Astrocyte (in vitro differentiated cells and primary cell): ENCODE measurements at regions not wholly inside any gene's neighbourhood (a gene's known extent, or its start where the extent isn't known, plus 50 kb on each side); places are given as distances from the start of the nearest gene placed in this dataset.

Source experiments
- DNase-seq: peaks from one replicate; pipeline ENCODE4 v3.0.0-alpha.2; 2010; ENCODE audit warnings: low read depth
- FAIRE-seq: peaks from 2 replicates; lab custom pipeline; 2011; peaks lifted over from hg19 to GRCh38; lab: Jason Lieb, UNC
- H2AFZ ChIP-seq: 2 replicates; pipeline ENCODE4 v1.6.0; 2012; ENCODE audit warnings: low read depth, low read length, inconsistent platforms
- H3K27ac ChIP-seq: 2 replicates; pipeline ENCODE4 v1.5.1; 2011; ENCODE audit warnings: low read depth, low read length, inconsistent platforms
- H3K27me3 ChIP-seq: 2 replicates; pipeline ENCODE4 v1.6.0; 2011; ENCODE audit warnings: low read length, inconsistent platforms; ENCODE audit not compliant: insufficient read depth
- H3K36me3 ChIP-seq: 2 replicates; pipeline ENCODE4 v1.5.1; 2011; ENCODE audit warnings: low read length, inconsistent platforms; ENCODE audit not compliant: insufficient read depth
- H3K4me1 ChIP-seq: 2 replicates; pipeline ENCODE4 v1.5.1; 2011; ENCODE audit warnings: low read length, inconsistent platforms; ENCODE audit not compliant: insufficient read depth
- H3K4me2 ChIP-seq: 2 replicates; pipeline ENCODE4 v1.6.0; 2012; ENCODE audit warnings: low read length, inconsistent platforms
- H3K4me3 ChIP-seq: 2 replicates; pipeline ENCODE4 v1.5.1; 2011; ENCODE audit warnings: low read depth, mild to moderate bottlenecking, low read length, inconsistent platforms; ENCODE audit not compliant: insufficient read depth
- H3K79me2 ChIP-seq: 2 replicates; pipeline ENCODE4 v1.6.0; 2012; ENCODE audit warnings: mild to moderate bottlenecking, low read length, inconsistent platforms; ENCODE audit not compliant: insufficient read depth
- H3K9ac ChIP-seq: 2 replicates; pipeline ENCODE4 v1.6.0; 2012; ENCODE audit warnings: mild to moderate bottlenecking, low read length, inconsistent platforms
- H3K9me3 ChIP-seq: 2 replicates; pipeline ENCODE4 v1.5.1; 2012; ENCODE audit warnings: low read depth, mild to moderate bottlenecking, low read length, inconsistent platforms; ENCODE audit not compliant: insufficient read depth
- H4K20me1 ChIP-seq: 2 replicates; pipeline ENCODE4 v1.6.0; 2012; ENCODE audit warnings: low read length, inconsistent platforms; ENCODE audit not compliant: insufficient read depth
- H3K27ac Mint-ChIP-seq: one replicate; pipeline ENCODE4 v1.8.0; 2021; ENCODE audit warnings: mild to moderate bottlenecking, mixed read lengths; ENCODE audit not compliant: unreplicated experiment
- H3K27me3 Mint-ChIP-seq: one replicate; pipeline ENCODE4 v1.8.0; 2021; ENCODE audit warnings: low read depth, mixed read lengths; ENCODE audit not compliant: unreplicated experiment
- H3K36me3 Mint-ChIP-seq: one replicate; pipeline ENCODE4 v1.8.0; 2021; ENCODE audit warnings: low read depth, mixed read lengths; ENCODE audit not compliant: unreplicated experiment
- H3K4me1 Mint-ChIP-seq: one replicate; pipeline ENCODE4 v1.8.0; 2021; ENCODE audit warnings: low read depth, mixed read lengths; ENCODE audit not compliant: unreplicated experiment
- H3K4me3 Mint-ChIP-seq: one replicate; pipeline ENCODE4 v1.8.0; 2021; ENCODE audit warnings: mild to moderate bottlenecking, moderate library complexity, mixed read lengths; ENCODE audit not compliant: unreplicated experiment
- H3K9me3 Mint-ChIP-seq: one replicate; pipeline ENCODE4 v1.8.0; 2021; ENCODE audit warnings: mild to moderate bottlenecking, mixed read lengths; ENCODE audit not compliant: unreplicated experiment
- EZH2 ChIP-seq: IDR thresholded peaks from 2 replicates; pipeline ENCODE4 v1.6.1; 2012; ENCODE audit warnings: mild to moderate bottlenecking, low read length, inconsistent platforms; ENCODE audit not compliant: insufficient read depth
- TF ChIP-seq, protein P1 (sequence below): IDR thresholded peaks from 2 replicates; pipeline ENCODE4 v1.5.1; 2011; ENCODE audit warnings: low read depth, mild to moderate bottlenecking, inconsistent platforms, low read length, moderate library complexity; ENCODE audit not compliant: insufficient read depth

DNA sequence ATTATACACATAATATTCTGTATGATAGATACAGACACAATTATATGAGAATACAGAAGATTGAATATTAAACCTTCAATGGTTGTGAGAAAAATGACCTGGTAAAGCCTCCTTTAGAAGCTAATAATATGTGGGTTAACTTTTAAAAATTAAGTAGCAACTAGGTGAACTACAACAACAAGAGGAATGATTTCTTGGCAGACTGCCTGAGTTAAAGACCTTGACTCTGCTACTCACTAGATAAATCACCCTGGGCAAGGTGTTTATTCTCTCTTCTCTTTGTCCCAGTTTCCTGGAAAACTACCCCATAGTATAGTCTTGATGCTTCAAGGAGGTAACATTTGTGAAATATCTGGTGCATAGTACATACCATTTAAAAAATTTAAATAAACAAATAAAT, 519.6 kb upstream of the TENM4 start:
- H3K9me3 Mint-ChIP-seq = peaks cover 19% of the 10 kb centered on the region
- Histone ChIP-seq H3K4me3 (no peak overlapping the region), H3K27me3 (no peaks in the 10 kb centered on the region), H4K20me1 (no peaks in the 10 kb centered on the region), H3K4me1 (no peaks in the 10 kb centered on the region), H3K27ac (no peak overlapping the region), H3K4me2 (no peak overlapping the region), H3K79me2 (no peaks in the 10 kb centered on the region), H3K9ac (no peak overlapping the region), H3K9me3 (no peaks in the 10 kb centered on the region), H3K36me3 (no peaks in the 10 kb centered on the region), H2AFZ (no peak overlapping the region)
- no peaks in the 10 kb centered on the region for H3K36me3 Mint-ChIP-seq
- no peak overlapping the region for H3K4me3 Mint-ChIP-seq
- H3K27ac Mint-ChIP-seq = no peak overlapping the region
- FAIRE-seq = no peak
- H3K4me1 Mint-ChIP-seq = no peaks in the 10 kb centered on the region
- TF ChIP-seq, protein P1, sequence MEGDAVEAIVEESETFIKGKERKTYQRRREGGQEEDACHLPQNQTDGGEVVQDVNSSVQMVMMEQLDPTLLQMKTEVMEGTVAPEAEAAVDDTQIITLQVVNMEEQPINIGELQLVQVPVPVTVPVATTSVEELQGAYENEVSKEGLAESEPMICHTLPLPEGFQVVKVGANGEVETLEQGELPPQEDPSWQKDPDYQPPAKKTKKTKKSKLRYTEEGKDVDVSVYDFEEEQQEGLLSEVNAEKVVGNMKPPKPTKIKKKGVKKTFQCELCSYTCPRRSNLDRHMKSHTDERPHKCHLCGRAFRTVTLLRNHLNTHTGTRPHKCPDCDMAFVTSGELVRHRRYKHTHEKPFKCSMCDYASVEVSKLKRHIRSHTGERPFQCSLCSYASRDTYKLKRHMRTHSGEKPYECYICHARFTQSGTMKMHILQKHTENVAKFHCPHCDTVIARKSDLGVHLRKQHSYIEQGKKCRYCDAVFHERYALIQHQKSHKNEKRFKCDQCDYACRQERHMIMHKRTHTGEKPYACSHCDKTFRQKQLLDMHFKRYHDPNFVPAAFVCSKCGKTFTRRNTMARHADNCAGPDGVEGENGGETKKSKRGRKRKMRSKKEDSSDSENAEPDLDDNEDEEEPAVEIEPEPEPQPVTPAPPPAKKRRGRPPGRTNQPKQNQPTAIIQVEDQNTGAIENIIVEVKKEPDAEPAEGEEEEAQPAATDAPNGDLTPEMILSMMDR = no peak
- TF ChIP-seq EZH2 = no peak
- no peaks in the 10 kb centered on the region for H3K27me3 Mint-ChIP-seq
- no peak for DNase-seq

DNA sequence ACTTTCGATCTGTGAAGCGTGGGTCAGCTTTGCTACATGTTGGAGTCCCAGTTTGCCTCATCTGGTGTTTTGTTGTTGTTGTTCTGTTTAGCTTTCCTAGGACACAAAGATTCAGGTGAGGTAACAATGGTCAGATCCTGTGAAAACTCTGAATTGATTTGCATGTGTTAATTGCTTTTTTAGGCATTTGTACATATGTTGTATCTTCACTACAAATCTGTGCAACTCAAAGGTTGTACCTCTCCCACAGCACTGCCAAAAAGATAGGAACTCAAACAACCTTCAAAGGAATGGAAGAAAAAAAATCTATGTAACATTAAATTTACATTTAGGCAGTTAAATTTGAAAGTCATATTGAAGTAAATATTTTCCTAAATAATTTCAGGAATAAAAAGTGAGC, 518.5 kb upstream of the TENM4 start:
- Mint-ChIP-seq H3K36me3 (no peaks in the 10 kb centered on the region), H3K9me3 (peaks cover 19% of the 10 kb centered on the region), H3K4me1 (peaks cover 5% of the 10 kb centered on the region), H3K27ac (no peak overlapping the region), H3K27me3 (no peaks in the 10 kb centered on the region), H3K4me3 (no peak overlapping the region)
- FAIRE-seq = no peak
- H3K4me1 ChIP-seq = no peaks in the 10 kb centered on the region
- H3K9ac ChIP-seq = no peak overlapping the region
- H3K4me3 ChIP-seq = no peak overlapping the region
- TF ChIP-seq, protein P1 = no peak
- no peak for TF ChIP-seq EZH2
- H3K27ac ChIP-seq = no peak overlapping the region
- H3K9me3 ChIP-seq = no peaks in the 10 kb centered on the region
- no peak overlapping the region for H2AFZ ChIP-seq
- H3K4me2 ChIP-seq = no peak overlapping the region
- no peaks in the 10 kb centered on the region for H4K20me1 ChIP-seq
- H3K79me2 ChIP-seq = no peaks in the 10 kb centered on the region
- no peaks in the 10 kb centered on the region for H3K27me3 ChIP-seq
- no peaks in the 10 kb centered on the region for H3K36me3 ChIP-seq
- no peak for DNase-seq

- FAIRE-seq = no peak
- H3K27me3 ChIP-seq = no peaks in the 10 kb centered on the region
- no peaks in the 10 kb centered on the region for H3K36me3 ChIP-seq
- peaks cover 19% of the 10 kb centered on the region for H3K9me3 Mint-ChIP-seq
- no peaks in the 10 kb centered on the region for H4K20me1 ChIP-seq
- H3K27me3 Mint-ChIP-seq = no peaks in the 10 kb centered on the region
- no peak for DNase-seq
- no peak overlapping the region for H3K4me2 ChIP-seq
- no peak overlapping the region for H2AFZ ChIP-seq
- H3K4me3 Mint-ChIP-seq = no peak overlapping the region
- no peak overlapping the region for H3K4me3 ChIP-seq
- H3K9me3 ChIP-seq = no peaks in the 10 kb centered on the region
- H3K27ac Mint-ChIP-seq = no peak overlapping the region
- no peaks in the 10 kb centered on the region for H3K36me3 Mint-ChIP-seq
- H3K4me1 Mint-ChIP-seq = peaks cover 5% of the 10 kb centered on the region
- H3K4me1 ChIP-seq = no peaks in the 10 kb centered on the region
- H3K9ac ChIP-seq = no peak overlapping the region
- H3K27ac ChIP-seq = no peak overlapping the region
- H3K79me2 ChIP-seq = no peaks in the 10 kb centered on the region
- TF ChIP-seq EZH2 = no peak
- TF ChIP-seq, protein P1 = no peak
Observed at GRCh38 chr11:79957702-79958101, 516.9 kb upstream of the TENM4 start.
